Activated naive CD8-positive, alpha-beta T cell treated with anti-CD3 and anti-CD28 coated beads for 36 hours (primary cell): ENCODE measurements at regions not wholly inside any gene's neighbourhood (a gene's known extent, or its start where the extent isn't known, plus 50 kb on each side); places are given as distances from the start of the nearest gene placed in this dataset.
"Not testable (repeated sequence)": the region's sequence is repeated elsewhere in the genome, so short reads cannot be mapped to it uniquely, and the experiment has no call there.

Experiments used
- DNase-seq: peaks from one replicate; pipeline ENCODE4 v3.0.0; 2021
- H3K27ac Mint-ChIP-seq: one replicate; pipeline ENCODE4 v1.8.0; 2022; ENCODE audit warnings: mild to moderate bottlenecking, moderate library complexity, mixed read lengths
- H3K27me3 Mint-ChIP-seq: one replicate; pipeline ENCODE4 v1.8.0; 2022; ENCODE audit warnings: mild to moderate bottlenecking, mixed read lengths
- H3K36me3 Mint-ChIP-seq: one replicate; pipeline ENCODE4 v1.8.0; 2021; ENCODE audit warnings: mild to moderate bottlenecking, mixed read lengths
- H3K4me1 Mint-ChIP-seq: one replicate; pipeline ENCODE4 v1.8.0; 2021; ENCODE audit warnings: mixed read lengths
- H3K4me3 Mint-ChIP-seq: one replicate; pipeline ENCODE4 v1.8.0; 2022; ENCODE audit warnings: mild to moderate bottlenecking, moderate library complexity, mixed read lengths
- H3K9me3 Mint-ChIP-seq: one replicate; pipeline ENCODE4 v1.8.0; 2022; ENCODE audit warnings: mixed read lengths

- Mint-ChIP-seq H3K27ac (no peak overlapping the region), H3K27me3 (peaks cover 3% of the 10 kb centered on the region), H3K9me3 (no peaks in the 10 kb centered on the region), H3K36me3 (no peaks in the 10 kb centered on the region), H3K4me3 (no peak overlapping the region), H3K4me1 (no peaks in the 10 kb centered on the region)
- DNase-seq, result no peak
Measured at GRCh38 chr2:59339837-59340207, 1098.7 kb upstream of the FANCL start.

GRCh38 chr2:59339121-59339836 lies 1098.2 kb upstream of the FANCL start:
- Mint-ChIP-seq H3K9me3 (peaks cover 1% of the 10 kb centered on the region), H3K27ac (no peak overlapping the region), H3K27me3 (peaks cover 3% of the 10 kb centered on the region), H3K4me3 (no peak overlapping the region), H3K36me3 (no peaks in the 10 kb centered on the region), H3K4me1 (no peaks in the 10 kb centered on the region)
- no peak for DNase-seq

GRCh38 chr2:59333007-59333406 lies 1091.9 kb upstream of the FANCL start:
- no peaks in the 10 kb centered on the region for H3K36me3 Mint-ChIP-seq

GRCh38 chr2:59326581-59327365 lies 1085.6 kb upstream of the FANCL start:
- not testable (repeated sequence) for H3K27me3 Mint-ChIP-seq, H3K36me3 Mint-ChIP-seq, H3K4me1 Mint-ChIP-seq, H3K9me3 Mint-ChIP-seq, H3K4me3 Mint-ChIP-seq, DNase-seq, H3K27ac Mint-ChIP-seq

More at GRCh38 chr2:59333007-59333406, 1091.9 kb upstream of the FANCL start:
- Mint-ChIP-seq H3K4me1 (no peaks in the 10 kb centered on the region), H3K9me3 (peaks cover 6% of the 10 kb centered on the region), H3K4me3 (no peak overlapping the region), H3K27me3 (peaks cover 4% of the 10 kb centered on the region), H3K27ac (no peak overlapping the region)
- no peak for DNase-seq

- no peak for DNase-seq
- Mint-ChIP-seq H3K4me1 (no peaks in the 10 kb centered on the region), H3K36me3 (no peaks in the 10 kb centered on the region), H3K4me3 (no peak overlapping the region), H3K27me3 (no peaks in the 10 kb centered on the region), H3K9me3 (no peaks in the 10 kb centered on the region), H3K27ac (no peak overlapping the region)
Measured at GRCh38 chr2:59322870-59323269, 1081.7 kb upstream of the FANCL start.

GRCh38 chr2:59322005-59322404 lies 1080.9 kb upstream of the FANCL start:
- Mint-ChIP-seq H3K4me3 (no peak overlapping the region), H3K9me3 (no peaks in the 10 kb centered on the region)
- DNase-seq, result no peak

GRCh38 chr2:59314031-59314766 lies 1073.1 kb upstream of the FANCL start:
- Mint-ChIP-seq H3K27me3 (peaks cover 34% of the 10 kb centered on the region), H3K4me1 (peaks cover 6% of the 10 kb centered on the region), H3K36me3 (no peaks in the 10 kb centered on the region), H3K9me3 (no peaks in the 10 kb centered on the region), H3K4me3 (no peak overlapping the region), H3K27ac (no peak overlapping the region)
- no peak for DNase-seq

More at GRCh38 chr2:59322005-59322404, 1080.9 kb upstream of the FANCL start:
- H3K4me1 Mint-ChIP-seq, result no peaks in the 10 kb centered on the region
- peaks cover 8% of the 10 kb centered on the region for H3K27me3 Mint-ChIP-seq
- H3K36me3 Mint-ChIP-seq, result no peaks in the 10 kb centered on the region
- H3K27ac Mint-ChIP-seq, result no peak overlapping the region

GRCh38 chr2:59312967-59313940 lies 1072.1 kb upstream of the FANCL start:
- no peak for DNase-seq
- Mint-ChIP-seq H3K27ac (no peak overlapping the region), H3K4me3 (no peak overlapping the region), H3K9me3 (no peaks in the 10 kb centered on the region), H3K4me1 (peaks cover 6% of the 10 kb centered on the region), H3K36me3 (no peaks in the 10 kb centered on the region), H3K27me3 (peaks cover 38% of the 10 kb centered on the region)

- Mint-ChIP-seq H3K36me3 (no peaks in the 10 kb centered on the region), H3K4me3 (no peak overlapping the region), H3K4me1 (peaks cover 6% of the 10 kb centered on the region), H3K9me3 (no peaks in the 10 kb centered on the region), H3K27ac (no peak overlapping the region), H3K27me3 (peaks cover 33% of the 10 kb centered on the region)
- DNase-seq, result no peak
Measured at GRCh38 chr2:59312029-59312428, 1070.9 kb upstream of the FANCL start.

GRCh38 chr2:59308108-59308507 lies 1067.0 kb upstream of the FANCL start:
- Mint-ChIP-seq H3K9me3 (no peaks in the 10 kb centered on the region), H3K4me3 (no peak overlapping the region), H3K4me1 (no peaks in the 10 kb centered on the region), H3K27ac (no peak overlapping the region), H3K27me3 (peaks cover 26% of the 10 kb centered on the region), H3K36me3 (no peaks in the 10 kb centered on the region)
- no peak for DNase-seq

- Mint-ChIP-seq H3K36me3 (no peaks in the 10 kb centered on the region), H3K27me3 (peaks cover 21% of the 10 kb centered on the region), H3K9me3 (no peaks in the 10 kb centered on the region)
Measured at GRCh38 chr2:59307196-59307595, 1066.1 kb upstream of the FANCL start.

GRCh38 chr2:59303272-59303671 lies 1062.1 kb upstream of the FANCL start:
- Mint-ChIP-seq H3K4me1 (no peaks in the 10 kb centered on the region), H3K36me3 (no peaks in the 10 kb centered on the region), H3K9me3 (no peaks in the 10 kb centered on the region), H3K27me3 (peaks cover 11% of the 10 kb centered on the region), H3K4me3 (no peak overlapping the region), H3K27ac (no peak overlapping the region)
- DNase-seq, result no peak

More at GRCh38 chr2:59307196-59307595, 1066.1 kb upstream of the FANCL start:
- Mint-ChIP-seq H3K4me3 (no peak overlapping the region), H3K4me1 (no peaks in the 10 kb centered on the region), H3K27ac (no peak overlapping the region)
- no peak for DNase-seq

GRCh38 chr2:59302683-59303082 lies 1061.6 kb upstream of the FANCL start:
- Mint-ChIP-seq H3K27ac (no peak overlapping the region), H3K4me3 (no peak overlapping the region), H3K36me3 (no peaks in the 10 kb centered on the region), H3K9me3 (no peaks in the 10 kb centered on the region), H3K4me1 (no peaks in the 10 kb centered on the region), H3K27me3 (peaks cover 9% of the 10 kb centered on the region)
- DNase-seq, result no peak
